ENCODE measurements at regions not wholly inside any gene's neighbourhood (a gene's known extent, or its start where the extent isn't known, plus 50 kb on each side); places are given as distances from the start of the nearest gene placed in this dataset.
"Not testable (repeated sequence)": the region's sequence is repeated elsewhere in the genome, so short reads cannot be mapped to it uniquely, and the experiment has no call there.

GRCh38 chr11:50088231-50088630 lies 55.6 kb downstream of the OR4C45 start:
- Histone ChIP-seq H3K23ac (ENCODE audit: low read depth, low read length, poor library complexity) (no peak overlapping the region), H2AFZ (ENCODE audit: low read length) (no peak overlapping the region), H3K79me1 (ENCODE audit: low read depth, low read length) (no peaks in the 10 kb centered on the region), H2BK120ac (ENCODE audit: low read depth, low read length) (no peak overlapping the region), H2BK5ac (ENCODE audit: low read length) (no peak overlapping the region), H3K9me3 (replicated peaks in 1 of 2; ENCODE audit: control insufficient read depth in 2 of 2, insufficient read depth in 1 of 2, low read depth in 1 of 2, low read length in 2 of 2) (peaks cover 0 to 14% of the 10 kb centered on the region in 2 donors), H3K14ac (ENCODE audit: low read length) (no peak overlapping the region), H3K36me3 (replicated peaks in 1 of 2; ENCODE audit: control insufficient read depth in 2 of 2, insufficient read depth in 2 of 2, low read length in 2 of 2) (no peaks in the 10 kb centered on the region), H3K4ac (ENCODE audit: low read length) (no peak overlapping the region), H2BK12ac (ENCODE audit: low read length) (no peak overlapping the region), H2AK5ac (ENCODE audit: low read depth, low read length) (no peak overlapping the region), H3K27me3 (ENCODE audit: control insufficient read depth in 3 of 3, insufficient read depth in 3 of 3, low read depth in 1 of 3, low read length in 3 of 3) (no peaks in the 10 kb centered on the region), H2BK15ac (ENCODE audit: low read length) (no peak overlapping the region), H3K18ac (ENCODE audit: low read length) (no peak overlapping the region), H4K8ac (ENCODE audit: low read depth, low read length) (no peak overlapping the region), H4K91ac (ENCODE audit: low read depth, low read length, poor library complexity) (no peak overlapping the region), H3K9ac (ENCODE audit: low read depth, low read length, poor library complexity) (no peak overlapping the region), H3K27ac (replicated peaks; ENCODE audit: low read length) (no peak overlapping the region), H3K4me2 (ENCODE audit: insufficient read depth, low read length, poor library complexity, severe bottlenecking) (no peak overlapping the region), H3K4me3 (ENCODE audit: low read length in 2 of 2) (no peak overlapping the region), H3K4me1 (ENCODE audit: control insufficient read depth in 2 of 2, insufficient read depth in 1 of 2, low read depth in 1 of 2, low read length in 2 of 2) (no peaks in the 10 kb centered on the region)
- no peak for DNase-seq (ENCODE audit: low spot score)
- WGBS, 2 donors (ENCODE audit: extremely low coverage in 2 of 2, insufficient read length in 2 of 2, insufficient replicate concordance in 1 of 2) = no CpG with 5 or more reads among the region's 2 CpGs

GRCh38 chr11:50098186-50098725 lies 65.6 kb downstream of the OR4C45 start:
- Histone ChIP-seq H3K27me3 (ENCODE audit: control insufficient read depth in 3 of 3, insufficient read depth in 3 of 3, low read depth in 1 of 3, low read length in 3 of 3) (no peaks in the 10 kb centered on the region), H3K27ac (replicated peaks; ENCODE audit: low read length) (no peak overlapping the region), H2AFZ (ENCODE audit: low read length) (no peak overlapping the region), H2BK5ac (ENCODE audit: low read length) (no peak overlapping the region), H3K18ac (ENCODE audit: low read length) (no peak overlapping the region), H3K23ac (ENCODE audit: low read depth, low read length, poor library complexity) (no peak overlapping the region), H3K4me1 (ENCODE audit: control insufficient read depth in 2 of 2, insufficient read depth in 1 of 2, low read depth in 1 of 2, low read length in 2 of 2) (no peaks in the 10 kb centered on the region), H3K79me1 (ENCODE audit: low read depth, low read length) (no peaks in the 10 kb centered on the region), H2BK12ac (ENCODE audit: low read length) (no peak overlapping the region), H3K4ac (ENCODE audit: low read length) (no peak overlapping the region), H2AK5ac (ENCODE audit: low read depth, low read length) (no peak overlapping the region), H3K9me3 (replicated peaks in 1 of 2; ENCODE audit: control insufficient read depth in 2 of 2, insufficient read depth in 1 of 2, low read depth in 1 of 2, low read length in 2 of 2) (peaks cover 0 to 14% of the 10 kb centered on the region in 2 donors), H4K91ac (ENCODE audit: low read depth, low read length, poor library complexity) (no peak overlapping the region), H3K4me2 (ENCODE audit: insufficient read depth, low read length, poor library complexity, severe bottlenecking) (no peak overlapping the region), H2BK15ac (ENCODE audit: low read length) (no peak overlapping the region), H2BK120ac (ENCODE audit: low read depth, low read length) (no peak overlapping the region), H4K8ac (ENCODE audit: low read depth, low read length) (no peak overlapping the region), H3K9ac (ENCODE audit: low read depth, low read length, poor library complexity) (no peak overlapping the region), H3K36me3 (replicated peaks in 1 of 2; ENCODE audit: control insufficient read depth in 2 of 2, insufficient read depth in 2 of 2, low read length in 2 of 2) (no peaks in the 10 kb centered on the region), H3K14ac (ENCODE audit: low read length) (no peak overlapping the region), H3K4me3 (ENCODE audit: low read length in 2 of 2) (no peak overlapping the region)
- no CpG with 5 or more reads among the region's 2 CpGs for WGBS, 2 donors (ENCODE audit: extremely low coverage in 2 of 2, insufficient read length in 2 of 2, insufficient replicate concordance in 1 of 2)
- DNase-seq (ENCODE audit: low spot score) = no peak

DNA sequence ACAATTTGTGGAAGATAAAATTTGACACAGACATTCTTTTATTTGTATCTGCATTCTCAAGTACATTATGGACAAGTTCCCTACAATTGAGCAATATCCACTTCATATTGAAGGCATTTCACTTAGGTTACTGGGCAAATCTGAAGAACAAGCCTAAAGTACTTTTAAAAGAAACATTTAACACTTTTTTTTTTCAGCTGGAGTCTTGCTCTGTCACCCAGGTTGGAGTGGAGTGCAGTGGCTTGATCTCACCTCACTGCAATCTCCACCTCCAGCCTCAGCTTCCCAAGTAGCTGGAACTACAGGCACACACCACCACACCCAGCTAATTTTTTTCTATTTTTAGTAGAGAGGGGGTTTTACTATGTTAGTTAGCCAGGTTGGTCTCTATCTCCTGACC lies 70.2 kb downstream of the OR4C45 start:
- Histone ChIP-seq H2AFZ (ENCODE audit: low read length) (no peak overlapping the region), H3K27me3 (ENCODE audit: control insufficient read depth in 3 of 3, insufficient read depth in 3 of 3, low read depth in 1 of 3, low read length in 3 of 3) (no peaks in the 10 kb centered on the region), H2BK12ac (ENCODE audit: low read length) (no peak overlapping the region), H3K9me3 (replicated peaks in 1 of 2; ENCODE audit: control insufficient read depth in 2 of 2, insufficient read depth in 1 of 2, low read depth in 1 of 2, low read length in 2 of 2) (peaks cover 0 to 20% of the 10 kb centered on the region in 2 donors), H2BK120ac (ENCODE audit: low read depth, low read length) (no peak overlapping the region), H3K23ac (ENCODE audit: low read depth, low read length, poor library complexity) (no peak overlapping the region), H2BK5ac (ENCODE audit: low read length) (no peak overlapping the region), H3K18ac (ENCODE audit: low read length) (no peak overlapping the region), H3K9ac (ENCODE audit: low read depth, low read length, poor library complexity) (no peak overlapping the region), H3K79me1 (ENCODE audit: low read depth, low read length) (no peaks in the 10 kb centered on the region), H3K4me3 (ENCODE audit: low read length in 2 of 2) (no peak overlapping the region), H2AK5ac (ENCODE audit: low read depth, low read length) (no peak overlapping the region), H4K8ac (ENCODE audit: low read depth, low read length) (no peak overlapping the region), H4K91ac (ENCODE audit: low read depth, low read length, poor library complexity) (no peak overlapping the region), H3K4me1 (ENCODE audit: control insufficient read depth in 2 of 2, insufficient read depth in 1 of 2, low read depth in 1 of 2, low read length in 2 of 2) (no peaks in the 10 kb centered on the region), H3K27ac (replicated peaks; ENCODE audit: low read length) (no peak overlapping the region), H3K4me2 (ENCODE audit: insufficient read depth, low read length, poor library complexity, severe bottlenecking) (no peak overlapping the region), H3K4ac (ENCODE audit: low read length) (no peak overlapping the region), H3K14ac (ENCODE audit: low read length) (no peak overlapping the region), H2BK15ac (ENCODE audit: low read length) (no peak overlapping the region), H3K36me3 (replicated peaks in 1 of 2; ENCODE audit: control insufficient read depth in 2 of 2, insufficient read depth in 2 of 2, low read length in 2 of 2) (no peaks in the 10 kb centered on the region)
- DNase-seq (ENCODE audit: low spot score) = no peak

GRCh38 chr11:50140686-50141085 lies 108.0 kb downstream of the OR4C45 start:
- WGBS, 2 donors (ENCODE audit: extremely low coverage in 2 of 2, insufficient read length in 2 of 2, insufficient replicate concordance in 1 of 2) = no CpG with 5 or more reads among the region's 2 CpGs
- H3K9ac ChIP-seq (ENCODE audit: low read depth, low read length, poor library complexity); H2BK120ac ChIP-seq (ENCODE audit: low read depth, low read length); H2AK5ac ChIP-seq (ENCODE audit: low read depth, low read length); H4K91ac ChIP-seq (ENCODE audit: low read depth, low read length, poor library complexity); DNase-seq (ENCODE audit: low spot score); H4K8ac ChIP-seq (ENCODE audit: low read depth, low read length); H3K9me3 ChIP-seq (replicated peaks in 1 of 2; ENCODE audit: control insufficient read depth in 2 of 2, insufficient read depth in 1 of 2, low read depth in 1 of 2, low read length in 2 of 2); H2BK15ac ChIP-seq (ENCODE audit: low read length); H3K27ac ChIP-seq (replicated peaks; ENCODE audit: low read length); H3K36me3 ChIP-seq (replicated peaks in 1 of 2; ENCODE audit: control insufficient read depth in 2 of 2, insufficient read depth in 2 of 2, low read length in 2 of 2); H3K14ac ChIP-seq (ENCODE audit: low read length); H2AFZ ChIP-seq (ENCODE audit: low read length); H3K79me1 ChIP-seq (ENCODE audit: low read depth, low read length); H3K27me3 ChIP-seq (ENCODE audit: control insufficient read depth in 3 of 3, insufficient read depth in 3 of 3, low read depth in 1 of 3, low read length in 3 of 3); H2BK12ac ChIP-seq (ENCODE audit: low read length); H3K4me3 ChIP-seq (ENCODE audit: low read length in 2 of 2); H3K4me1 ChIP-seq (ENCODE audit: control insufficient read depth in 2 of 2, insufficient read depth in 1 of 2, low read depth in 1 of 2, low read length in 2 of 2); H3K4ac ChIP-seq (ENCODE audit: low read length); H3K23ac ChIP-seq (ENCODE audit: low read depth, low read length, poor library complexity); H3K18ac ChIP-seq (ENCODE audit: low read length); H2BK5ac ChIP-seq (ENCODE audit: low read length); H3K4me2 ChIP-seq (ENCODE audit: insufficient read depth, low read length, poor library complexity, severe bottlenecking): not testable (repeated sequence)

Measured in neuronal stem cell (in vitro differentiated cells).